Ishikawa (cell line): ENCODE measurements at regions not wholly inside any gene's neighbourhood (a gene's known extent, or its start where the extent isn't known, plus 50 kb on each side); places are given as distances from the start of the nearest gene placed in this dataset.

Experiments used
- CEBPB ChIP-seq: IDR thresholded peaks from 2 replicates; pipeline ENCODE4 v1.6.1; 2012
- CREB1 ChIP-seq: IDR thresholded peaks from 2 replicates; pipeline ENCODE4 v1.6.1; 2012; ENCODE audit warnings: low read depth
- EGR1 ChIP-seq: IDR thresholded peaks from 2 replicates; pipeline ENCODE4 v1.6.1; 2012
- EP300 ChIP-seq: IDR thresholded peaks from 2 replicates; pipeline ENCODE4 v1.6.1; 2012; ENCODE audit warnings: borderline replicate concordance
- FOXM1 ChIP-seq: IDR thresholded peaks from 2 replicates; pipeline ENCODE4 v1.6.1; 2012; ENCODE audit warnings: low read depth, borderline replicate concordance
- MAX ChIP-seq: IDR thresholded peaks from 2 replicates; pipeline ENCODE4 v1.6.1; 2012
- NFIC ChIP-seq: IDR thresholded peaks from 2 replicates; pipeline ENCODE4 v1.6.1; 2012
- RAD21 ChIP-seq: IDR thresholded peaks from 2 replicates; pipeline ENCODE4 v1.6.1; 2012; ENCODE audit warnings: low read depth
- TAF1 ChIP-seq: IDR thresholded peaks from 2 replicates; pipeline ENCODE4 v1.6.1; 2012; ENCODE audit warnings: low read depth, mild to moderate bottlenecking
- TCF12 ChIP-seq: IDR thresholded peaks from 2 replicates; pipeline ENCODE4 v1.6.1; 2012; ENCODE audit warnings: low read depth
- TEAD4 ChIP-seq: IDR thresholded peaks from 2 replicates; pipeline ENCODE4 v1.6.1; 2012
- USF1 ChIP-seq: IDR thresholded peaks from 2 replicates; pipeline ENCODE4 v1.6.1; 2012
- YY1 ChIP-seq: IDR thresholded peaks from 2 replicates; pipeline ENCODE4 v1.6.1; 2012; ENCODE audit warnings: low read depth
- ZBTB7A ChIP-seq: IDR thresholded peaks from 2 replicates; pipeline ENCODE4 v1.6.1; 2012; ENCODE audit warnings: low read depth
- TF ChIP-seq, protein P1 (sequence below): IDR thresholded peaks from 2 replicates; pipeline ENCODE4 v1.6.1; 2012; ENCODE audit warnings: low read depth, mild to moderate bottlenecking

- TF ChIP-seq RAD21 (no peak), CEBPB (no peak), CREB1 (no peak)
- TF ChIP-seq, protein P1, sequence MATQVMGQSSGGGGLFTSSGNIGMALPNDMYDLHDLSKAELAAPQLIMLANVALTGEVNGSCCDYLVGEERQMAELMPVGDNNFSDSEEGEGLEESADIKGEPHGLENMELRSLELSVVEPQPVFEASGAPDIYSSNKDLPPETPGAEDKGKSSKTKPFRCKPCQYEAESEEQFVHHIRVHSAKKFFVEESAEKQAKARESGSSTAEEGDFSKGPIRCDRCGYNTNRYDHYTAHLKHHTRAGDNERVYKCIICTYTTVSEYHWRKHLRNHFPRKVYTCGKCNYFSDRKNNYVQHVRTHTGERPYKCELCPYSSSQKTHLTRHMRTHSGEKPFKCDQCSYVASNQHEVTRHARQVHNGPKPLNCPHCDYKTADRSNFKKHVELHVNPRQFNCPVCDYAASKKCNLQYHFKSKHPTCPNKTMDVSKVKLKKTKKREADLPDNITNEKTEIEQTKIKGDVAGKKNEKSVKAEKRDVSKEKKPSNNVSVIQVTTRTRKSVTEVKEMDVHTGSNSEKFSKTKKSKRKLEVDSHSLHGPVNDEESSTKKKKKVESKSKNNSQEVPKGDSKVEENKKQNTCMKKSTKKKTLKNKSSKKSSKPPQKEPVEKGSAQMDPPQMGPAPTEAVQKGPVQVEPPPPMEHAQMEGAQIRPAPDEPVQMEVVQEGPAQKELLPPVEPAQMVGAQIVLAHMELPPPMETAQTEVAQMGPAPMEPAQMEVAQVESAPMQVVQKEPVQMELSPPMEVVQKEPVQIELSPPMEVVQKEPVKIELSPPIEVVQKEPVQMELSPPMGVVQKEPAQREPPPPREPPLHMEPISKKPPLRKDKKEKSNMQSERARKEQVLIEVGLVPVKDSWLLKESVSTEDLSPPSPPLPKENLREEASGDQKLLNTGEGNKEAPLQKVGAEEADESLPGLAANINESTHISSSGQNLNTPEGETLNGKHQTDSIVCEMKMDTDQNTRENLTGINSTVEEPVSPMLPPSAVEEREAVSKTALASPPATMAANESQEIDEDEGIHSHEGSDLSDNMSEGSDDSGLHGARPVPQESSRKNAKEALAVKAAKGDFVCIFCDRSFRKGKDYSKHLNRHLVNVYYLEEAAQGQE, result no peak
Observed at GRCh38 chr15:53437985-53438841, 321.2 kb downstream of the WDR72 start.

DNA sequence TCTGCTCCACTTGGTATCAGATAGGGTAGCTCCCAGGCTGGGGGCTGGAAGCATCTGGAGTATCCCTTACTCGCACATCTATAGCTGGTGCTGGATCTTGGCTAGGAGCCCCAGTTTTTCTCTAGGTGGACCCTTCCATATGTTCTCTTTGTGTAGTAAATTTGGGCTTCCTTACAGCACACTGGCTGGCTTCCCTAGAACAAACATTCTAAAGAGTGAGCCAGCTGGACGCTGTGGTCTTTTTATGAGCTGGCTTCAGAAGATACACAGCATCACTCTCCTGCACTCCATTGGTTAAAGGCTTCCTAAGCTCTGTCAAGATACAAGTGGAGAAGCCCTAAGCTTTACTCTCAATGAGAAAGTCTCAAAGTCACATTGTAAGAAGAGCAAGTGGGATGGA is 322.1 kb downstream of the WDR72 start:
- TF ChIP-seq TEAD4 (no peak), NFIC (no peak), TAF1 (no peak), USF1 (no peak), EGR1 (no peak), YY1 (no peak), EP300 (no peak), CEBPB (no peak), RAD21 (no peak), TCF12 (no peak), CREB1 (no peak), ZBTB7A (no peak), MAX (no peak), FOXM1 (no peak)
- TF ChIP-seq, protein P1, result no peak

GRCh38 chr15:53434174-53434678 is 325.2 kb downstream of the WDR72 start:
- no peak for TF ChIP-seq YY1
- TF ChIP-seq, protein P1, result no peak
- no peak for TF ChIP-seq TCF12
- TF ChIP-seq FOXM1, result no peak
- TF ChIP-seq NFIC, result no peak
- TF ChIP-seq TEAD4, result no peak
- no peak for TF ChIP-seq MAX
- no peak for TF ChIP-seq EGR1
- TF ChIP-seq CEBPB, result no peak
- TF ChIP-seq RAD21, result no peak
- no peak for TF ChIP-seq EP300
- TF ChIP-seq TAF1, result no peak
- no peak for TF ChIP-seq CREB1
- TF ChIP-seq ZBTB7A, result no peak
- TF ChIP-seq USF1, result no peak

GRCh38 chr15:53416219-53416940 is 343.1 kb downstream of the WDR72 start:
- TF ChIP-seq YY1 (no peak), CEBPB (no peak), FOXM1 (no peak), NFIC (no peak), TAF1 (no peak), CREB1 (no peak), ZBTB7A (no peak), TCF12 (no peak), USF1 (no peak)
